Suppressor macrophage treated with lipopolysaccharide for 4 hours (primary cell): ENCODE measurements at regions not wholly inside any gene's neighbourhood (a gene's known extent, or its start where the extent isn't known, plus 50 kb on each side); places are given as distances from the start of the nearest gene placed in this dataset.
A peak's percentile ranks its signal among the peaks of the same experiment; 100 is the strongest.

Source experiments
- DNase-seq: peaks from one replicate; pipeline ENCODE4 v3.0.0-alpha.2; 2020

DNA sequence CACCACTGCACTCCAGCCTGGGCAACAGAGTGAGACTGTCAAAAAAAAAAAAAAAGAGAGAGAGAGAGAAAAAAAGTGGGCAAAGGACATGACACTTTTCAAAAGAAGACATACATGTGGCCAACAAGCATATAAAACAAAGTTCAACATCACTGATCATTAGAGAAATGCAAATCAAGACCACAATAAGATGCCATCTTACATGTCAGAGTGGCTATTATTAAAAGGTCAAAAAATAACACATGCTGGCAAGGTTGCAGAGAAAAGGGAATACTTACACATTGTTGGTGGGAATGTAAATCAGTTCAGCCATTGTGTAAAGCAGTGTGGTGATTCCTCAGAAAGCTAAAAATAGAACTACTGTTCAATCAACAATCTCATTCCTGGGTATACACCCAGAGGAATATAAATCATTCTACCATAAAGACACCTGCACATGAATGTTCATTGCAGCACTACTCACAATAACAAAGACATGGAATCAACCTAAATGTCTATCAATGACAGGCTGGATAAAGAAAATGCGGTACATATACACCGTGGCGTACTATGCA, 94.9 kb upstream of the TRIM2 start:
- no peak for DNase-seq

- DNase-seq, result no peak
Observed at GRCh38 chr4:153110739-153111138, 93.5 kb upstream of the TRIM2 start.

- DNase-seq, result no peak
Observed at GRCh38 chr4:153111426-153112040, 92.7 kb upstream of the TRIM2 start.

- no peak for DNase-seq
Observed at GRCh38 chr4:153112041-153112441, 92.2 kb upstream of the TRIM2 start.

GRCh38 chr4:153113061-153113837, 91.0 kb upstream of the TRIM2 start:
- DNase-seq, result no peak

- DNase-seq, result no peak
Observed at GRCh38 chr4:153113838-153114105, 90.5 kb upstream of the TRIM2 start.

- DNase-seq, result no peak
Observed at GRCh38 chr4:153114771-153115321, 89.4 kb upstream of the TRIM2 start.

DNA sequence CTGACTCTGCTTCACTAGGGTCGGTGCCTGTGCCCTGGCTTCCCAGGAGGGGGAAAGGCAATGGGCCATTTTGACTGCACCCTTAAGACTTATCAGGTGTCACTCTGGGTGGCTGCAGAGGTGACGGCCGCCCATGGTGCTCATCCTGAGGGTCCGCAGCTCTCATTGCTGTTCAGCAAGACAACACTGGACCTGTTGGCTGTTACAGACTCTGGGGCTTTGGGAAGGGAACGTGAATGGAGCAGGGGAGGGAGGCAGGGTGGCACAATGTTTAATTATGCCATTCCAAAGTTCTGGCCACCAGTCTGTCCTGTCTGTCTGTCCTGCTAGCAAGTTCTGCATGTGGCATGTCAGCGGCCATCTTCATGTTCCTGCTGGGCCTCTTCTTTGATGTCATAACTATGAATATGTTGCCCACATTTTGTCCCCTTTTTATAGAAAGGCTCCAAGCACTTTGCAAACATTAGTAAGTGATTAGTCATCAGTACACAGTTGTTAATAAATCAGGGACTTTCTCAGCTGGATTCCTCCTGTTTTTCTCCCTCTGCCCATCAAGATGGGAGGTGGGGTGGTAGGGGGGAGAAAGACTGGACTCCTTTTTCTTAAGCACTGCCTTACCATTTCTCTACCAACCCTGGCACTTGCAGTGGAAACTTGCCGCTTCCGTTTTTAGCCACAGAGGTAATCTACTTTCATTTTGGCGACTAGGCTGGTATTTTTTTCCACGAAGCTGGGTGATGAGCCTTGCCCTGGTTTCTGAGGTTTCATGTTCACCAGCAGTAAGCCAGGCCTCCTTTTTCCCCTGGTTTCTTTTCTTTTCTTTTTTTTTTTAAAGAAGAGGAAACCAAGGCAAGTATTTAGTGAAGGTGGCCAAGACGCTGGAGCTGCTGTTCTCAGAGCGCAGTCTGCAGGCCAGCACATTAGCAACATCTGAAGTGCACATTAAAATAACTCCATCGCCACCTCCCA, 88.6 kb upstream of the TRIM2 start:
- peak; percentile 55 for DNase-seq

DNA sequence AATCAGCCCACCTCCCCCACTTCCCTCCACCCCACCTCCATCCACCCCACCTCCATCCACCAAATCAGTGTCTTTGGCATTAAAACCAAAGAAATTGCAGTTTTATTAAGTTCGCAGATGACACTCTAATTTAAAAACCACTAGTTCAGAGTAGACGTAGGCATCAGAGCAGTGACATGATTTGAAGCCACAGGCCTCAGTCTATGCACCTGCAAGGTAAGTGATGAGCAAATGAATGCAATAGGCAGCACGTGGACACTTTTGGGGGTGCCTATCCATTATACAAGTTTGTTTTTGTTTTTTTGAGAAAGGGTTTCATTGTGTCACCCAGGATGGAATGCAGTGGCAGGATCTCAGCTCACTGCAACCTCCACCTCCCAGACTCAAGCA, 88.0 kb upstream of the TRIM2 start:
- DNase-seq, result no peak

GRCh38 chr4:153116801-153117200, 87.4 kb upstream of the TRIM2 start:
- DNase-seq, result no peak

GRCh38 chr4:153117554-153117953, 86.7 kb upstream of the TRIM2 start:
- DNase-seq, result no peak

DNA sequence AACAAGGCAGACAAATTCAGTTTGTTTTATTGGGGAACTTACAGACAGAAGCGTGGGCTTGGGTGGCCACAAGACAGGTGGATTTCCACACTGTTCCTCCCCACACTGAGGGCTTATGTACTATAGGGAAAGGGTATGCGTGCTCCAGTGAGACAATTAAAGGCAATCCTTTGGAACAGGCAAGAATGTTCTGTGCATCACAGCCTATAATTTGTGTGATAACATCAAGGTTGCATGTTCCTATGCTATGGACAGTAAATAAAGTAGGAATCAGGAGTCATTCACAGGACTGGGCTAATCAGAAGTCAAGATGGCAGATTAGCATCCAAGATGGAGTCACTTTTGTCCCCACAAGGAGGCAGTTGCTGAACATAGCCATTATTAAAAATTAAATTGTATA, 84.6 kb upstream of the TRIM2 start:
- no peak for DNase-seq

GRCh38 chr4:153120235-153120634, 84.0 kb upstream of the TRIM2 start:
- no peak for DNase-seq

DNA sequence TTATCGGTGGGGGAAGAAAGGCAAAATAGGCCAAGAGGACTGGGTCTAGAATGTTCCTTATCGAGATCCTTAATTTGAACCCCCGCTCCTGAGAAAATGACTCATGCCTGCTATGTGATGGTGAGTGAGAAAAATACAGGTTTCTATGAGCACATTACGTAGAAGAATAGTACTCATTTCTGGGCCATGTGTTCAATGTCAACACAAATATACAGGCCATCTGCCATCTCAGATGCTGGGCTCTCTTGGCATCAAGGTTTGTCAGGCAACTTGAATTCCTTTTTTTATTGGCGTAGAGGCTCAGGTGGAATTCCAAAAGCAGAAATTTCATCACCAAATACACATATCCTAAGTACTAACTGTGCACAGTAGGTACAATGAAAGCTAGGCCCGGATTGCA, 81.4 kb upstream of the TRIM2 start:
- DNase-seq, result no peak

- no peak for DNase-seq
Observed at GRCh38 chr4:153126137-153126536, 78.1 kb upstream of the TRIM2 start.

GRCh38 chr4:153127760-153128494, 76.3 kb upstream of the TRIM2 start:
- DNase-seq, result peak; percentile 90

DNA sequence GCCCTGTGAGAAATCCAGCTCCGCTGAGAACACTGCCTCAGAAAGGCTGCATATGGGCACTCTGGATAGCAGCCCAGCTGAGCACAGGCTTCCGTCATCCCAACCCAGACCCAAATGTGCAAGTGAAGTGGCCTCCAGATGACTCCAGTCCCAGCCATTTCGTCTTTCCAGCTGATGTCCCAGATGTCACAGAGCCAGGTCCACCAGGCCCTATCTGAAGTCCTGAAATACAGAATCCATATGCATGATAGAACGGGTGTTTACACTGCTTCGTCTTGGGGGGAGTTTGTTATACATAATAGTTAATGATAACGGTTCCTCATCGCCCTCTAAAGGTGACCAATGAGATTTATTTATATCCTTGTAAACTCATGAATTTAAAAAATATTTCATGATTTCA, 72.6 kb upstream of the TRIM2 start:
- no peak for DNase-seq

DNA sequence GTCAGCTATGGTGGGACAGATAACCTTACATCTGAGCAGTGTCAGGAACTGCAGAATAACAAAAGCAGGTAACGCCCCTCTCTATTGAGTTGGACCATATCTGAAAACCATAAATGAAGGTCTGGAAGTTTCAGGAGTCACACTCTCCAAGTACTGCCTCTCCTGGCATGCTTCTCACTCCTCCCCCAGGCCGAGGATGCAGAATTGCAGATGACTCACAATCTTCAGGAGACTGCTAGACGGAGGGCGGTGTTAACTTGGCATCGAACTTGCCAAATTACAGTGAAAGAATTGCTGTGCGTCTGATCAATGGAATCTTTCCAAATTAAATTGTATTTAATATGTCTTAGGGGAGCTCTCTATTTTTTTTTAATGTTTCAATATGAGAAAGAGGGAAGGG, 67.1 kb upstream of the TRIM2 start:
- no peak for DNase-seq

DNA sequence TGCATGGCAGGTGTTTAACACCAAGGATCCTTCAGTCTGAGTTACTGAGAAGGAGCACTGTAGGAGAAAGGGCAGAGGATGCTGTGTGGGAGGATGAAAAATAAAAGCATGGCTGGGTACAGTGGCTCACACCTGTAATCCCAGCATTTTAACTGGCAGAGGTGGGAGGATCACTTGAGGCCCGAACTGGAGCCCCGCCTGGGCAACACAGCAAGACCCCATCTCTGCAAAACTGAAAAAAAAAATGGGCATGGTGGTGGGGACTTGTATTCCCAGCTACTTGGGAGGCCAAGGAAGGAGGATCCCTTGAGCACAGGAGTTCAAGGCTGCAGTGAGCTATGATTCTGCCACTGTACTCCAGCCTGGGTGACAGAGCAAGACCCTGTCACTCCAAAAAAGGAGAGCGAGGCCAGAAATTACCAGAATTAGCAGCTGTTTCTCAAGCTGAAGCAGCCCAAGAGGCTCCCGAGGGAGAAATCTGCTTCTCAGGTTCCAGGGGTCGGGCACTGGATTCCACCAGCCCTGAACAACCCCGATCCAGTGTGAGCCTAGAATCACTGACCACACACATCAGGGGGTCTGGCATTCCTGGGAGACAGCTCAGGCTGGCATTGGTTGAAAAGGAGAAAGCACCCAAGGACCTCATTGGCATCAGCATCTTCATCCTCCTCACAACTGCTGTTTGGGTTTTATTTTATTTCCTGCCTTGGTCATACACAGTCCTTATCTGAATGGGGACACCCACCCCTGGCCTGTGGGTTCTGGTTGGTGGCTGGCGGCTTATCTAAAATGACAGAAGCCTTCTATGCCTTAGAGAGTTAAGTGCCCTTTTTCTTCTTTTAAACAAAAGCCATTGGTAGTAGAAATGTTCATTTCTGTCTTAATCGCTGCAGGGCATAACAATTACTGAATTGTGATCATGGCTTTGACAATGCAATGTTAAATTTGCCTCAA, 66.3 kb upstream of the TRIM2 start:
- DNase-seq, result no peak

DNA sequence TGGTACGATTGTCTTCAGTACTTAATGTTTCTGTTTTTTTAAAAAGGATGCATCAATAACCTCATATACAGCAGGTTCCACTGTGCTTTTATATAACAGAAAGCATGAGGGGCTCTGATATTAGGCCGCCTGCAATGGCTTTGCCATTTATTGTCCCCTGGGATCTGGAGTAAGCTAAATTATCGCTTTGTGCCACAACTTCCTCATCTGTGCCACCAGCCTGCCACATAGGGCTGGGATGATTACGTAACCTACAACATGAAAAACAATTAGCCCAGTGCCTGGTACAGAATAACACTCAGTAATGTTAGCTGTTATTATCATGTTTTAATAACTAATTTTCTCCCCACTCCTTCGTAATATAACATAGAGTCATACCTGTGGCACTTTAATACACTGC, 65.5 kb upstream of the TRIM2 start:
- peak; percentile 69 for DNase-seq

- no peak for DNase-seq
Observed at GRCh38 chr4:153140294-153140693, 63.9 kb upstream of the TRIM2 start.
